ENCODE measurements at regions not wholly inside any gene's neighbourhood (a gene's known extent, or its start where the extent isn't known, plus 50 kb on each side); places are given as distances from the start of the nearest gene placed in this dataset.

GRCh38 chr11:38423042-38423441 is 1825.0 kb upstream of the RAG2 start:
- Histone ChIP-seq H3K36me3 (no peaks in the 10 kb centered on the region), H3K9me3 (no peaks in the 10 kb centered on the region), H3K4me3 (no peak overlapping the region), H3K27me3 (ENCODE audit: low read depth) (no peaks in the 10 kb centered on the region), H3K27ac (no peak overlapping the region), H3K4me1 (no peaks in the 10 kb centered on the region)
- ATAC-seq (peak in 1 of 2 donors; percentile 35), DNase-seq (no peak)
- TF ChIP-seq, protein P1, sequence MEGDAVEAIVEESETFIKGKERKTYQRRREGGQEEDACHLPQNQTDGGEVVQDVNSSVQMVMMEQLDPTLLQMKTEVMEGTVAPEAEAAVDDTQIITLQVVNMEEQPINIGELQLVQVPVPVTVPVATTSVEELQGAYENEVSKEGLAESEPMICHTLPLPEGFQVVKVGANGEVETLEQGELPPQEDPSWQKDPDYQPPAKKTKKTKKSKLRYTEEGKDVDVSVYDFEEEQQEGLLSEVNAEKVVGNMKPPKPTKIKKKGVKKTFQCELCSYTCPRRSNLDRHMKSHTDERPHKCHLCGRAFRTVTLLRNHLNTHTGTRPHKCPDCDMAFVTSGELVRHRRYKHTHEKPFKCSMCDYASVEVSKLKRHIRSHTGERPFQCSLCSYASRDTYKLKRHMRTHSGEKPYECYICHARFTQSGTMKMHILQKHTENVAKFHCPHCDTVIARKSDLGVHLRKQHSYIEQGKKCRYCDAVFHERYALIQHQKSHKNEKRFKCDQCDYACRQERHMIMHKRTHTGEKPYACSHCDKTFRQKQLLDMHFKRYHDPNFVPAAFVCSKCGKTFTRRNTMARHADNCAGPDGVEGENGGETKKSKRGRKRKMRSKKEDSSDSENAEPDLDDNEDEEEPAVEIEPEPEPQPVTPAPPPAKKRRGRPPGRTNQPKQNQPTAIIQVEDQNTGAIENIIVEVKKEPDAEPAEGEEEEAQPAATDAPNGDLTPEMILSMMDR (IDR thresholded peaks at IDR 0.05), result no peak
- intact Hi-C loops (cut with DNase I), result no loop called here

- TF ChIP-seq, protein P1 (IDR thresholded peaks at IDR 0.05), result no peak
- Histone ChIP-seq H3K36me3 (no peaks in the 10 kb centered on the region), H3K4me1 (no peaks in the 10 kb centered on the region), H3K4me3 (no peak overlapping the region), H3K9me3 (no peaks in the 10 kb centered on the region), H3K27me3 (ENCODE audit: low read depth) (no peaks in the 10 kb centered on the region), H3K27ac (no peak overlapping the region)
- ATAC-seq (no peak), DNase-seq (no peak)
- intact Hi-C loops (cut with DNase I), result no loop called here
Observed at GRCh38 chr11:38416141-38416540, 1818.1 kb upstream of the RAG2 start.

GRCh38 chr11:38411149-38411548 is 1813.1 kb upstream of the RAG2 start:
- intact Hi-C loops (cut with DNase I), result no loop called here
- Histone ChIP-seq H3K27ac (no peak overlapping the region), H3K9me3 (no peaks in the 10 kb centered on the region), H3K27me3 (ENCODE audit: low read depth) (no peaks in the 10 kb centered on the region), H3K4me3 (no peak overlapping the region), H3K4me1 (no peaks in the 10 kb centered on the region), H3K36me3 (no peaks in the 10 kb centered on the region)
- DNase-seq (no peak), ATAC-seq (no peak)
- TF ChIP-seq, protein P1 (IDR thresholded peaks at IDR 0.05), result no peak

DNA sequence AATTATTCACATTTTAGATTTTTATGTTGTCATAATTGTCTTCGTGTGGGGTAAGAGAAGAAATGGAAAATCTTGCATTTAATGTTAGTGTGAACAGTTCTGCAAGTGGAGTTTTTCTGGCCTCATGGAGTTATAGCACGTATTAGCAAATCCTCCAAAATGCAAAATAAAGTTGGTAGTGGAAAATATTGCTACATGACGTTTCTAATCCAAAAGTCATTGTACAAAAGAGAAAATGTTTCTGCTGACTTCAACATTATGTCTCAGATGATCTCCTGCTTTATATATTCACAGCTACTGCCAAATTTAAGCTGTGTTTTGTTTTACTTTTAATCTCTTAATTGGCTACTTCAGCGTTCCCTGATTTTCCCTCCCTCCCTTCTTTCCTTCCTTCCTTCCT is 1804.0 kb upstream of the RAG2 start:
- Histone ChIP-seq H3K27ac (no peak overlapping the region), H3K4me3 (no peak overlapping the region), H3K4me1 (no peaks in the 10 kb centered on the region), H3K36me3 (no peaks in the 10 kb centered on the region), H3K9me3 (peaks cover 8% of the 10 kb centered on the region), H3K27me3 (ENCODE audit: low read depth) (no peaks in the 10 kb centered on the region)
- no peak for DNase-seq
- no peak for ATAC-seq
- intact Hi-C loops (cut with DNase I), result no loop called here
- TF ChIP-seq, protein P1 (IDR thresholded peaks at IDR 0.05), result no peak

DNA sequence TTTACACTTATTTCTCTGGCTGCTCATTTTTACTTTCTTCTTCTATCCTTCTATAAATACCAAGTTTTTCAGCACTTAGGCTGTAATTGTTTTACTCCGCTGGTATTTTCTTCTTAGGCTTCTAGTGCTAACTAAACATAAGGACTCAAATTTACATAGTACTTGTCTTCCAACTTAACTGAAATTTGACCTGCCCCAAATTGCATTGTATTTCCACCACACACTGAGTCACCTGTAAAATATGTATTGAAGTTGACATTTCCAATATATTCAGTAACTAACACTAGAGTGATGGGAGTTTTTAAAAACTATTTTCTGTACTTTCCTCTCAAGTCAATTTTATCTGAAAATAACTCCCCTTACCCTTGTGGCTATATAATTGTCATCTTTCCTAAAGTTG is 1794.1 kb upstream of the RAG2 start:
- ATAC-seq, result peak in 1 of 2 donors; percentile 42

More for the DNA sequence above, 1794.1 kb upstream of the RAG2 start:
- TF ChIP-seq, protein P1 (IDR thresholded peaks at IDR 0.05), result no peak
- no peak overlapping the region for H3K4me3 ChIP-seq
- intact Hi-C loops (cut with DNase I), result no loop called here
- H3K4me1 ChIP-seq, result no peaks in the 10 kb centered on the region
- H3K27me3 ChIP-seq (ENCODE audit: low read depth), result no peaks in the 10 kb centered on the region
- no peaks in the 10 kb centered on the region for H3K9me3 ChIP-seq
- no peak overlapping the region for H3K27ac ChIP-seq
- no peak for DNase-seq
- H3K36me3 ChIP-seq, result no peaks in the 10 kb centered on the region
